Panc1 (cell line): ENCODE measurements at regions not wholly inside any gene's neighbourhood (a gene's known extent, or its start where the extent isn't known, plus 50 kb on each side); places are given as distances from the start of the nearest gene placed in this dataset.

ENCODE experiments used
- ATAC-seq: fragments of 200-7000 bp; cut with Tn5 transposase; 2 replicates; pipeline ENCODE4 v1.9.1; 2020; ENCODE audit warnings: mild to moderate bottlenecking, moderate library complexity
- BruUV-seq: library from RNA; stranded (reverse); fragments of 400-500 nt; replicated peaks from 2 replicates; lab custom pipeline; 2021; lab: Mats Ljungman, UMichigan
- CTCF ChIA-PET: fragments of 300-600 bp; sonication (Branson Sonifier 250); formaldehyde crosslinking; loops from one replicate; lab custom pipeline; 2022; ENCODE audit warnings: antibody characterized with exemption; lab: Charles Lee
- POLR2A ChIA-PET: fragments of 300-600 bp; sonication (Branson Sonifier 250); formaldehyde crosslinking; loops from one replicate; lab custom pipeline; 2022; ENCODE audit warnings: antibody characterized with exemption; lab: Charles Lee
- DNase-seq: peaks from one replicate; pipeline ENCODE4 v3.0.0-alpha.2; 2010; ENCODE audit warnings: low read depth, low spot score
- H3K27ac ChIP-seq: 2 replicates; pipeline ENCODE4 v1.5.1; 2011; ENCODE audit warnings: mild to moderate bottlenecking, low read length, inconsistent platforms
- H3K27me3 ChIP-seq: fragments of 200-500 bp; sonication (Bioruptor generic); 2 replicates; pipeline ENCODE4 v1.6.0; 2014; ENCODE audit warnings: low read length, inconsistent platforms; ENCODE audit not compliant: control insufficient read depth, insufficient read depth
- H3K36me3 ChIP-seq: fragments of 200-500 bp; sonication (Bioruptor generic); 2 replicates; pipeline ENCODE4 v1.5.1; 2014; ENCODE audit warnings: inconsistent platforms, mild to moderate bottlenecking, low read length, moderate library complexity; ENCODE audit not compliant: control insufficient read depth, insufficient read depth
- H3K4me1 ChIP-seq: 2 replicates; pipeline ENCODE4 v1.5.1; 2011; ENCODE audit warnings: inconsistent platforms, mild to moderate bottlenecking, low read length, moderate library complexity; ENCODE audit not compliant: control insufficient read depth, insufficient read depth
- H3K4me3 ChIP-seq, 2 experiments: 2 replicates each; pipeline ENCODE4 v1.5.1; 2011 to 2012; ENCODE audit warnings: low read depth in 2 of 2, low read length in 2 of 2, mild to moderate bottlenecking in 2 of 2, inconsistent platforms in 1 of 2, moderate library complexity in 1 of 2
- H3K9me3 ChIP-seq: fragments of 200-500 bp; sonication (Bioruptor generic); 2 replicates; pipeline ENCODE4 v1.5.1; 2014; ENCODE audit warnings: low read depth, mild to moderate bottlenecking, inconsistent platforms, low read length, moderate library complexity; ENCODE audit not compliant: control insufficient read depth, insufficient read depth
- CTCF ChIP-seq: fragments of 450-650 bp; IDR thresholded peaks from 2 replicates; pipeline ENCODE4 v1.5.1; 2017; ENCODE audit warnings: mild to moderate bottlenecking
- POLR2AphosphoS5 ChIP-seq: IDR thresholded peaks from 2 replicates; pipeline ENCODE4 v1.6.1; 2012; ENCODE audit warnings: mild to moderate bottlenecking, low read depth, low read length, moderate library complexity
- SIN3A ChIP-seq: IDR thresholded peaks from 2 replicates; pipeline ENCODE4 v1.6.1; 2012; ENCODE audit warnings: low read depth, mild to moderate bottlenecking, low read length, moderate library complexity, borderline replicate concordance; ENCODE audit not compliant: insufficient read depth
- TCF7L2 ChIP-seq: IDR thresholded peaks from 2 replicates; pipeline ENCODE4 v1.6.1; 2011; ENCODE audit warnings: mild to moderate bottlenecking, low read depth, low read length, inconsistent platforms
- in situ Hi-C: cut with HindIII; loops from 2 replicates; pipeline ENCODE4 v1.10.0; 2016; ENCODE audit warnings: low sequenced_read_pairs, low pct_unique_long_range_greater_than_20kb
- intact Hi-C: fragments of 100-400 bp; cut with micrococcal nuclease; formaldehyde crosslinking; loops from one replicate; pipeline ENCODE4 v1.10.0; 2022; ENCODE audit not compliant: unreplicated experiment
- TF ChIP-seq, protein P1 (sequence below), 2 experiments: IDR thresholded peaks; 2 replicates each; pipeline ENCODE4 v1.6.1; 2011 to 2012; ENCODE audit warnings: low read depth in 2 of 2, control low read depth in 1 of 2, low read length in 1 of 2, mild to moderate bottlenecking in 1 of 2, moderate library complexity in 1 of 2; ENCODE audit not compliant: insufficient read depth in 1 of 2

GRCh38 chr4:171118091-171118490 lies 695.1 kb upstream of the GALNTL6 start:
- Histone ChIP-seq H3K36me3 (no peaks in the 10 kb centered on the region), H3K27ac (no peak overlapping the region), H3K27me3 (no peaks in the 10 kb centered on the region), H3K4me1 (no peaks in the 10 kb centered on the region), H3K9me3 (no peaks in the 10 kb centered on the region), H3K4me3 (no peak overlapping the region)
- ChIA-PET CTCF (no interaction called here), POLR2A (no interaction called here)
- ATAC-seq (no peak), DNase-seq (no peak)
- in situ Hi-C loops = no loop called here
- no peak for TF ChIP-seq TCF7L2
- no peak for TF ChIP-seq CTCF
- TF ChIP-seq SIN3A = no peak
- TF ChIP-seq, protein P1, sequence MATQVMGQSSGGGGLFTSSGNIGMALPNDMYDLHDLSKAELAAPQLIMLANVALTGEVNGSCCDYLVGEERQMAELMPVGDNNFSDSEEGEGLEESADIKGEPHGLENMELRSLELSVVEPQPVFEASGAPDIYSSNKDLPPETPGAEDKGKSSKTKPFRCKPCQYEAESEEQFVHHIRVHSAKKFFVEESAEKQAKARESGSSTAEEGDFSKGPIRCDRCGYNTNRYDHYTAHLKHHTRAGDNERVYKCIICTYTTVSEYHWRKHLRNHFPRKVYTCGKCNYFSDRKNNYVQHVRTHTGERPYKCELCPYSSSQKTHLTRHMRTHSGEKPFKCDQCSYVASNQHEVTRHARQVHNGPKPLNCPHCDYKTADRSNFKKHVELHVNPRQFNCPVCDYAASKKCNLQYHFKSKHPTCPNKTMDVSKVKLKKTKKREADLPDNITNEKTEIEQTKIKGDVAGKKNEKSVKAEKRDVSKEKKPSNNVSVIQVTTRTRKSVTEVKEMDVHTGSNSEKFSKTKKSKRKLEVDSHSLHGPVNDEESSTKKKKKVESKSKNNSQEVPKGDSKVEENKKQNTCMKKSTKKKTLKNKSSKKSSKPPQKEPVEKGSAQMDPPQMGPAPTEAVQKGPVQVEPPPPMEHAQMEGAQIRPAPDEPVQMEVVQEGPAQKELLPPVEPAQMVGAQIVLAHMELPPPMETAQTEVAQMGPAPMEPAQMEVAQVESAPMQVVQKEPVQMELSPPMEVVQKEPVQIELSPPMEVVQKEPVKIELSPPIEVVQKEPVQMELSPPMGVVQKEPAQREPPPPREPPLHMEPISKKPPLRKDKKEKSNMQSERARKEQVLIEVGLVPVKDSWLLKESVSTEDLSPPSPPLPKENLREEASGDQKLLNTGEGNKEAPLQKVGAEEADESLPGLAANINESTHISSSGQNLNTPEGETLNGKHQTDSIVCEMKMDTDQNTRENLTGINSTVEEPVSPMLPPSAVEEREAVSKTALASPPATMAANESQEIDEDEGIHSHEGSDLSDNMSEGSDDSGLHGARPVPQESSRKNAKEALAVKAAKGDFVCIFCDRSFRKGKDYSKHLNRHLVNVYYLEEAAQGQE (IDR thresholded peaks at IDR 0.05; ENCODE audit: insufficient read depth in 1 of 2, low read depth in 2 of 2, low read length in 1 of 2) = no peak
- no peak for TF ChIP-seq POLR2AphosphoS5
- BruUV-seq = no TSS peak
- intact Hi-C loops = no loop called here

GRCh38 chr4:171117457-171117856 lies 695.7 kb upstream of the GALNTL6 start:
- no peak overlapping the region for H3K4me3 ChIP-seq
- CTCF ChIA-PET = no interaction called here
- H3K9me3 ChIP-seq = no peaks in the 10 kb centered on the region
- intact Hi-C loops (no loop called here), in situ Hi-C loops (no loop called here)
- DNase-seq (no peak), ATAC-seq (no peak)
- H3K4me1 ChIP-seq = no peaks in the 10 kb centered on the region
- BruUV-seq = no TSS peak
- POLR2A ChIA-PET = no interaction called here
- H3K27ac ChIP-seq = no peak overlapping the region
- no peaks in the 10 kb centered on the region for H3K27me3 ChIP-seq
- no peaks in the 10 kb centered on the region for H3K36me3 ChIP-seq
- TF ChIP-seq CTCF = no peak
- TF ChIP-seq, protein P1 (IDR thresholded peaks at IDR 0.05; ENCODE audit: insufficient read depth in 1 of 2, low read depth in 2 of 2, low read length in 1 of 2) = no peak
- no peak for TF ChIP-seq POLR2AphosphoS5
- TF ChIP-seq TCF7L2 = no peak
- TF ChIP-seq SIN3A = no peak
